ENCODE measurements at regions not wholly inside any gene's neighbourhood (a gene's known extent, or its start where the extent isn't known, plus 50 kb on each side); places are given as distances from the start of the nearest gene placed in this dataset.

DNA sequence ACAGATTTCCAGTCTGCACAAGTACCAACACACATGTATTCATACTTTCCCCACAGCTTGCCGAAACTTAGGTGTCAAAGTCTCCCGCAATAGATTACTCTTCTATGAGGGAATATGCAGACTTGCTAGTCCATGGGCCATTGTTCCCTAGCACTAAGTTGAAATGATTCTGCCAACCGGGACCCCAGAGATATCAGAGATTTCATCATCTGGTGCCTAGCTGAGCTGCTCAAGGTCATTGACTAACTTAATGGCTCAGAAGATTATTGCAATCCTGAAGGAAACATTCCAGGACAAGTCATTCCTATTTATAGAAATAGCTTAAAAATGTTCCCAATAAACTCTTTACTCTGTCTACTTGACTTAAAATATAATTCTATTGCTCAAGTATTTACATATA lies 202.6 kb downstream of the PIK3R1 start:
- Histone ChIP-seq H3K9me3 (replicated peaks in 1 of 2; ENCODE audit: control insufficient read depth in 1 of 2, insufficient read depth in 1 of 2, low read length in 2 of 2) (no peaks in the 10 kb centered on the region), H3K4me3 (replicated peaks in 1 of 3; ENCODE audit: low read depth in 2 of 3, low read length in 3 of 3) (no peak overlapping the region), H3K79me2 (ENCODE audit: insufficient read depth, low read length) (no peaks in the 10 kb centered on the region), H2AFZ (ENCODE audit: insufficient read depth, low read depth, low read length, poor library complexity, severe bottlenecking) (no peak overlapping the region), H3K36me3 (replicated peaks in 1 of 2; ENCODE audit: control insufficient read depth in 1 of 2, insufficient read depth in 2 of 2, low read length in 2 of 2) (no peaks in the 10 kb centered on the region), H3K4me1 (ENCODE audit: control insufficient read depth in 1 of 2, insufficient read depth in 2 of 2, low read length in 2 of 2) (peaks cover 7 to 16% of the 10 kb centered on the region in 2 donors), H3K9ac (ENCODE audit: insufficient read depth, low read length, poor library complexity, severe bottlenecking) (no peak overlapping the region), H3K27ac (ENCODE audit: low read depth in 1 of 2, low read length in 2 of 2) (no peak overlapping the region), H3K4me2 (replicated peaks; ENCODE audit: extremely low read depth, low read length, poor library complexity, severe bottlenecking) (no peak overlapping the region), H4K20me1 (ENCODE audit: insufficient read depth, low read length) (no peaks in the 10 kb centered on the region), H3K27me3 (ENCODE audit: control insufficient read depth in 2 of 2, insufficient read depth in 2 of 2, low read length in 2 of 2) (no peaks in the 10 kb centered on the region)
- H3K36me3 Mint-ChIP-seq = no peaks in the 10 kb centered on the region
- WGBS (ENCODE audit: insufficient coverage) = 95% methylated on average over 3 of the region's 3 CpGs
- no peak for DNase-seq
- intact Hi-C loops (cut with micrococcal nuclease) = no loop called here
- H3K4me3 Mint-ChIP-seq = no peak overlapping the region
- H3K27me3 Mint-ChIP-seq (ENCODE audit: low read depth in 3 of 3) = peaks cover 0 to 3% (median 0%) of the 10 kb centered on the region in 3 donors
- no peak overlapping the region for H3K27ac Mint-ChIP-seq
- peaks cover 23% of the 10 kb centered on the region for H3K4me1 Mint-ChIP-seq
- peaks cover 0 to 1% (median 0%) of the 10 kb centered on the region in 7 donors for H3K9me3 Mint-ChIP-seq
- TF ChIP-seq, protein P1, sequence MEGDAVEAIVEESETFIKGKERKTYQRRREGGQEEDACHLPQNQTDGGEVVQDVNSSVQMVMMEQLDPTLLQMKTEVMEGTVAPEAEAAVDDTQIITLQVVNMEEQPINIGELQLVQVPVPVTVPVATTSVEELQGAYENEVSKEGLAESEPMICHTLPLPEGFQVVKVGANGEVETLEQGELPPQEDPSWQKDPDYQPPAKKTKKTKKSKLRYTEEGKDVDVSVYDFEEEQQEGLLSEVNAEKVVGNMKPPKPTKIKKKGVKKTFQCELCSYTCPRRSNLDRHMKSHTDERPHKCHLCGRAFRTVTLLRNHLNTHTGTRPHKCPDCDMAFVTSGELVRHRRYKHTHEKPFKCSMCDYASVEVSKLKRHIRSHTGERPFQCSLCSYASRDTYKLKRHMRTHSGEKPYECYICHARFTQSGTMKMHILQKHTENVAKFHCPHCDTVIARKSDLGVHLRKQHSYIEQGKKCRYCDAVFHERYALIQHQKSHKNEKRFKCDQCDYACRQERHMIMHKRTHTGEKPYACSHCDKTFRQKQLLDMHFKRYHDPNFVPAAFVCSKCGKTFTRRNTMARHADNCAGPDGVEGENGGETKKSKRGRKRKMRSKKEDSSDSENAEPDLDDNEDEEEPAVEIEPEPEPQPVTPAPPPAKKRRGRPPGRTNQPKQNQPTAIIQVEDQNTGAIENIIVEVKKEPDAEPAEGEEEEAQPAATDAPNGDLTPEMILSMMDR (IDR thresholded peaks at IDR 0.05) = no peak

DNA sequence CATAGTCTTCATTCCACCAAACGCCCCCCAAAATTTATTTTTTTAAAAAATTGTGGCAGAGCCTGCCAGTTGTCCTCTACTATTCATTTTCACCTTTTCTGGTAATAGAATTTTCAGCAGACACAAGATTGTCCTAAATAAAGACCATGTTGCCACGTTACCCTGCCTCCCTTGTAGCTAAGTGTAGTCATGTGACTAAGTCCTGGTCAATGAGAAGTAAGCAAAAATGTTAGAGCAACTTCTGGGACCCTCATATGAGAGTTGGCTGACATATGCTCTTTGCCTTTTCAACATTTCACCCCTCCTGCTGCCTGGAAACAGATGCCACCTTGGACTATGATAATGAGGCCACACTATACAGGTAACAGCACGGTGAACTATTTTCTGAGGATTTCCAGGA lies 203.1 kb downstream of the PIK3R1 start:
- no peak overlapping the region for H3K4me3 ChIP-seq (replicated peaks in 1 of 3; ENCODE audit: low read depth in 2 of 3, low read length in 3 of 3)
- H3K4me1 ChIP-seq (ENCODE audit: control insufficient read depth in 1 of 2, insufficient read depth in 2 of 2, low read length in 2 of 2) = peaks cover 7 to 16% of the 10 kb centered on the region in 2 donors
- H3K9ac ChIP-seq (ENCODE audit: insufficient read depth, low read length, poor library complexity, severe bottlenecking) = no peak overlapping the region
- H3K36me3 Mint-ChIP-seq = no peaks in the 10 kb centered on the region
- H3K27ac Mint-ChIP-seq = no peak overlapping the region
- H3K9me3 Mint-ChIP-seq = peaks cover 0 to 1% (median 0%) of the 10 kb centered on the region in 7 donors
- WGBS (ENCODE audit: insufficient coverage) = 100% methylated on average over 1 of the region's 3 CpGs
- DNase-seq = no peak
- no peak overlapping the region for H2AFZ ChIP-seq (ENCODE audit: insufficient read depth, low read depth, low read length, poor library complexity, severe bottlenecking)
- no peaks in the 10 kb centered on the region for H3K36me3 ChIP-seq (replicated peaks in 1 of 2; ENCODE audit: control insufficient read depth in 1 of 2, insufficient read depth in 2 of 2, low read length in 2 of 2)
- intact Hi-C loops (cut with micrococcal nuclease) = no loop called here
- no peaks in the 10 kb centered on the region for H3K27me3 ChIP-seq (ENCODE audit: control insufficient read depth in 2 of 2, insufficient read depth in 2 of 2, low read length in 2 of 2)
- H3K27me3 Mint-ChIP-seq (ENCODE audit: low read depth in 3 of 3) = peaks cover 0 to 2% (median 0%) of the 10 kb centered on the region in 3 donors
- H3K9me3 ChIP-seq (replicated peaks in 1 of 2; ENCODE audit: control insufficient read depth in 1 of 2, insufficient read depth in 1 of 2, low read length in 2 of 2) = no peaks in the 10 kb centered on the region
- H3K4me1 Mint-ChIP-seq = peaks cover 25% of the 10 kb centered on the region
- no peak overlapping the region for H3K27ac ChIP-seq (ENCODE audit: low read depth in 1 of 2, low read length in 2 of 2)
- no peak overlapping the region for H3K4me3 Mint-ChIP-seq
- H3K4me2 ChIP-seq (replicated peaks; ENCODE audit: extremely low read depth, low read length, poor library complexity, severe bottlenecking) = no peak overlapping the region
- no peaks in the 10 kb centered on the region for H3K79me2 ChIP-seq (ENCODE audit: insufficient read depth, low read length)
- no peaks in the 10 kb centered on the region for H4K20me1 ChIP-seq (ENCODE audit: insufficient read depth, low read length)
- TF ChIP-seq, protein P1 (IDR thresholded peaks at IDR 0.05) = no peak

Data from CD14-positive monocyte (primary cell).